Suprapubic skin (tissue), 4 donors: ENCODE measurements at regions not wholly inside any gene's neighbourhood (a gene's known extent, or its start where the extent isn't known, plus 50 kb on each side); places are given as distances from the start of the nearest gene placed in this dataset.
"Not testable (repeated sequence)": the region's sequence is repeated elsewhere in the genome, so short reads cannot be mapped to it uniquely, and the experiment has no call there.

ENCODE experiments used
- DNase-seq, 2 donors: peaks; one replicate each; pipeline ENCODE4 v3.0.0-alpha.2; 2019; ENCODE audit warnings: low spot score in 2 of 2
- H3K27ac ChIP-seq: fragments of 200-600 bp; sonication (generic); one replicate; pipeline ENCODE4 v1.5.1; 2019
- H3K27me3 ChIP-seq: fragments of 200-600 bp; sonication (generic); one replicate; pipeline ENCODE4 v1.5.1; 2019
- H3K36me3 ChIP-seq: fragments of 200-600 bp; sonication (generic); one replicate; pipeline ENCODE4 v1.5.1; 2019
- H3K4me1 ChIP-seq: fragments of 200-600 bp; sonication (generic); one replicate; pipeline ENCODE4 v1.5.1; 2019
- H3K4me3 ChIP-seq: fragments of 200-600 bp; sonication (generic); one replicate; pipeline ENCODE4 v1.5.1; 2019; ENCODE audit warnings: mild to moderate bottlenecking
- H3K9me3 ChIP-seq: fragments of 200-600 bp; sonication (generic); one replicate; pipeline ENCODE4 v1.5.1; 2019
- CTCF ChIP-seq, 2 donors: fragments of 200-600 bp in 1 of 2; fragments of 450-650 bp in 1 of 2; sonication (generic) in 1 of 2; IDR thresholded peaks; one replicate each; pipeline ENCODE4 v1.5.1; 2016 to 2019; ENCODE audit warnings: antibody characterized with exemption in 2 of 2, mild to moderate bottlenecking in 1 of 2, moderate library complexity in 1 of 2
- EP300 ChIP-seq: sonication (generic); formaldehyde crosslinking; IDR thresholded peaks from one replicate; pipeline ENCODE4 v1.6.1; 2017; ENCODE audit warnings: antibody characterized with exemption
- POLR2A ChIP-seq, 2 donors: fragments of 450-650 bp; IDR thresholded peaks; one replicate each; pipeline ENCODE4 v1.6.1; 2017; ENCODE audit warnings: antibody characterized with exemption in 2 of 2, mild to moderate bottlenecking in 2 of 2, moderate library complexity in 2 of 2
- POLR2AphosphoS5 ChIP-seq, 3 donors: sonication (generic); formaldehyde crosslinking; IDR thresholded peaks; one replicate each; pipeline ENCODE4 v1.6.1; 2017; ENCODE audit warnings: antibody characterized with exemption in 3 of 3
- WGBS: methylation state at CpG from one replicate; pipeline ENCODE4 v1.1.5; 2018; 5-methylcytosine and 5-hydroxymethylcytosine counted together

- no peaks in the 10 kb centered on the region for H3K9me3 ChIP-seq
- no peaks in the 10 kb centered on the region for H3K4me1 ChIP-seq
- TF ChIP-seq CTCF (IDR thresholded peaks at IDR 0.05) = no peak
- no peak for TF ChIP-seq POLR2A (IDR thresholded peaks at IDR 0.05)
- no peak for TF ChIP-seq EP300
- TF ChIP-seq POLR2AphosphoS5 (IDR thresholded peaks at IDR 0.05) = no peak
- no peaks in the 10 kb centered on the region for H3K36me3 ChIP-seq
- H3K27ac ChIP-seq = no peak overlapping the region
- no peak overlapping the region for H3K4me3 ChIP-seq
- no peaks in the 10 kb centered on the region for H3K27me3 ChIP-seq
- DNase-seq = no peak
Observed at GRCh38 chr5:120808606-120809005, 344.5 kb downstream of the PRR16 start.

DNA sequence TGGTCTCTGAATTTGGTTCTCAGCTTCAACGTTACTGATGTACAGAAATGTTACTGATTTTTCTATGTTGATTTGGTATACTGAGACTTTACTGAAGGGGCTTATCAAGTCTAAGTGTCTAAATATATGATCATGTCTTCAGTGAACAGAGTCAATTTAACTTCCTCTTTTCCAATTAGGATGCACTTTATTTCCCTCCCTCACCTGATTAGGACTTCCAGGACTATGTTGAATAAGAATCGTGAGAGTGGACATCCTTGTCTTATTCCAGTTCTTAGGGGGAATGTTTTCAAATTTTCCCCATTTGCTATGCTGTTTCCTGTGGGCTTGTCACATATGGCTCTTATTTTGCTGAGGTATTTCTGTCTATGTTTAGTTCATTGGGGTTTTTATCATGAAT is 349.5 kb downstream of the PRR16 start:
- no peaks in the 10 kb centered on the region for H3K36me3 ChIP-seq
- WGBS = 95% methylated on average over 2 of the region's 2 CpGs
- no peak for DNase-seq

DNA sequence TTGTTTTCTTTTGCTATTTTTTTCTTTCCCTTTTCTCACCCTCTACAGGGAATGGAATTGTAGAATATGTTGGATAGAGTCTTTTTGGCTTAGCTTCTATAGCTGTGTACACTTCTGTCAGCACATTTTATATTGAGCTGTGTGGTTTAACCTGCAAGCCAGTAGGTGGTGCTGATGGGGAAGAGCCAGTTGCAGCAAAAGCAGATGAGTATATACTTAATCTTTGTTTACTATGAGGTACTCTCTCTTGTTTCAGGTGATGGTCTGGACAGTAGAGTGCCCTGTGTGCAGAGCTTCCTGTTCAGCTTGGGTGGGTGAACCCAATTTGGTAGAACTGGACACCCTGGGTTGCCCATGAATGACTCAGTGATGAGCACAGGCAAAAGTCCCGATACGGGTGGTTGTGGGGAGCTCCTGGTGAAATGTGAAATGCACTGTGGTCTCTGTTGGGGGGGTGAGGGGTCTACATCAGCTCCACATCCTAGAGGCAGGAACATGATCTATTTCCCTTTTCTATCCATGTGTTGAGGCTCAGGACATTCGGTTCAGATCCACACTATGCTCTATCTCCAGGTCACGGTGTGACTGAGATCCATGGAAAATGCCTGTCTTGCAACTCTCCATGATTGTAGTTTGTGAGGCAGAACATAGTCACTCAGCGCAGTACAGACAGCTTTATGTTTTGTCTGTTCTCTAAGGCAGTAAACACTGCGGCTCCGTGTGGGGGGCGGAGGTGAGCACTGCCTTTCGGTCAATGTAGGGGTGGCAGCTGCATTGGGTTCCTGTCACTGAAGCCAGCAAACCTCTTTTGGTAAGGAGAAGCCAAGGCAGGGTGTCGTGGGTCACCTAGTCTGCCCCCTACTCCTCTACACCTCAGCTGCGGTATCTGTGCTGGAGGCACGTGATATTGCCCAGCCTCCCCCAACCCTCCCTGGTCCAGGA is 353.2 kb downstream of the PRR16 start:
- no peak overlapping the region for H3K27ac ChIP-seq
- WGBS = 83% methylated on average over 12 of the region's 12 CpGs
- no peaks in the 10 kb centered on the region for H3K27me3 ChIP-seq
- no peak overlapping the region for H3K4me3 ChIP-seq
- no peak for TF ChIP-seq CTCF (IDR thresholded peaks at IDR 0.05)
- no peak for TF ChIP-seq POLR2AphosphoS5 (IDR thresholded peaks at IDR 0.05)
- TF ChIP-seq POLR2A (IDR thresholded peaks at IDR 0.05) = no peak
- TF ChIP-seq EP300 = no peak
- DNase-seq = no peak
- H3K9me3 ChIP-seq = no peaks in the 10 kb centered on the region
- no peaks in the 10 kb centered on the region for H3K4me1 ChIP-seq
- H3K36me3 ChIP-seq = no peaks in the 10 kb centered on the region

More for the DNA sequence above, 349.5 kb downstream of the PRR16 start:
- Histone ChIP-seq H3K9me3 (no peaks in the 10 kb centered on the region), H3K27me3 (no peaks in the 10 kb centered on the region), H3K4me1 (no peaks in the 10 kb centered on the region), H3K27ac (no peak overlapping the region), H3K4me3 (no peak overlapping the region)
- TF ChIP-seq POLR2AphosphoS5 (IDR thresholded peaks at IDR 0.05) (no peak), CTCF (IDR thresholded peaks at IDR 0.05) (no peak), POLR2A (IDR thresholded peaks at IDR 0.05) (no peak), EP300 (no peak)

GRCh38 chr5:120818128-120818527 is 354.0 kb downstream of the PRR16 start:
- Histone ChIP-seq H3K36me3 (no peaks in the 10 kb centered on the region), H3K9me3 (no peaks in the 10 kb centered on the region), H3K4me1 (no peaks in the 10 kb centered on the region), H3K4me3 (no peak overlapping the region), H3K27ac (no peak overlapping the region), H3K27me3 (no peaks in the 10 kb centered on the region)
- DNase-seq = no peak
- TF ChIP-seq POLR2A (IDR thresholded peaks at IDR 0.05) (no peak), EP300 (no peak)
- 78% methylated on average over 5 of the region's 6 CpGs for WGBS

DNA sequence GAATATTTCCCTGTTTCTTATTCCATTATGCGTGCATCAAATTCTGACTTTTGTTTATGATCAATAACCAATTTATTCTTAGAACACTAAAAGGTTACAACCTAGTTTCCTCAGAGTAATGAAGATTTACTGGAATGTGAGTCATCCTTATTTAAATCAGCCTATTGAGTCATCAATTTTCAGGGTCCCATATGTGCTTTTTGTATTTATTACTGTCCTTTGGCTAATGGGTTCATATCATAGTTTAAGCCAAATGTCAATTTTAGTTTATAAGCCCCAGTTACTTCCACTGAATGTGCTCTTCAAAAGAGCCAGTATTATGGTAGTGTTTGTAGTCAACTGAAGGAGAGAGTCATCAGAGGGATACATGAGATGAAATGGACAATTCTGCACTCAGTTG is 359.2 kb downstream of the PRR16 start:
- TF ChIP-seq POLR2A (IDR thresholded peaks at IDR 0.05) (no peak), POLR2AphosphoS5 (IDR thresholded peaks at IDR 0.05) (no peak), CTCF (IDR thresholded peaks at IDR 0.05) (no peak), EP300 (no peak)
- H3K4me1 ChIP-seq = no peaks in the 10 kb centered on the region
- no peak overlapping the region for H3K27ac ChIP-seq
- H3K4me3 ChIP-seq = no peak overlapping the region
- WGBS = 88% methylated on average over 1 of the region's 1 CpG
- no peaks in the 10 kb centered on the region for H3K9me3 ChIP-seq
- no peaks in the 10 kb centered on the region for H3K27me3 ChIP-seq
- H3K36me3 ChIP-seq = no peaks in the 10 kb centered on the region
- DNase-seq = no peak

- not testable (repeated sequence) for H3K4me3 ChIP-seq, H3K27me3 ChIP-seq, H3K36me3 ChIP-seq, H3K9me3 ChIP-seq, H3K4me1 ChIP-seq, DNase-seq, H3K27ac ChIP-seq
- 84% methylated on average over 13 of the region's 13 CpGs for WGBS
Observed at GRCh38 chr5:120831646-120832045, 367.5 kb downstream of the PRR16 start.
